NCI-H345 (cell line): ENCODE measurements at regions not wholly inside any gene's neighbourhood (a gene's known extent, or its start where the extent isn't known, plus 50 kb on each side); places are given as distances from the start of the nearest gene placed in this dataset.

Experiments used
- DNase-seq: peaks from one replicate; lab custom pipeline; 2025; lab: John Stamatoyannopoulos, UW

GRCh38 chr16:35296962-35297653, 1837.7 kb downstream of the TP53TG3F start:
- no peak for DNase-seq

GRCh38 chr16:35298460-35299243, 1839.2 kb downstream of the TP53TG3F start:
- no peak for DNase-seq

GRCh38 chr16:35302859-35303258, 1843.4 kb downstream of the TP53TG3F start:
- DNase-seq = no peak

- DNase-seq = no peak
Measured at GRCh38 chr16:35305476-35305875, 1846.1 kb downstream of the TP53TG3F start.

GRCh38 chr16:35306915-35307314, 1847.5 kb downstream of the TP53TG3F start:
- DNase-seq = no peak

- no peak for DNase-seq
Measured at GRCh38 chr16:35308674-35309073, 1849.3 kb downstream of the TP53TG3F start.

- no peak for DNase-seq
Measured at GRCh38 chr16:35310999-35311398, 1851.6 kb downstream of the TP53TG3F start.

GRCh38 chr16:35311475-35311874, 1852.1 kb downstream of the TP53TG3F start:
- DNase-seq = no peak

- DNase-seq = no peak
Measured at GRCh38 chr16:35314298-35314697, 1854.9 kb downstream of the TP53TG3F start.

- DNase-seq = no peak
Measured at GRCh38 chr16:35319536-35320192, 1860.3 kb downstream of the TP53TG3F start.

GRCh38 chr16:35325936-35326335, 1866.5 kb downstream of the TP53TG3F start:
- no peak for DNase-seq

GRCh38 chr16:35339337-35339736, 1879.9 kb downstream of the TP53TG3F start:
- DNase-seq = no peak

GRCh38 chr16:35342012-35342411, 1882.6 kb downstream of the TP53TG3F start:
- DNase-seq = no peak

- DNase-seq = no peak
Measured at GRCh38 chr16:35344012-35344762, 1884.8 kb downstream of the TP53TG3F start.

- no peak for DNase-seq
Measured at GRCh38 chr16:35352431-35352830, 1893.0 kb downstream of the TP53TG3F start.

GRCh38 chr16:35363510-35363909, 1904.1 kb downstream of the TP53TG3F start:
- no peak for DNase-seq

GRCh38 chr16:35364263-35364662, 1904.9 kb downstream of the TP53TG3F start:
- DNase-seq = no peak

- DNase-seq = no peak
Measured at GRCh38 chr16:35365675-35366074, 1906.3 kb downstream of the TP53TG3F start.

GRCh38 chr16:35370617-35371016, 1911.2 kb downstream of the TP53TG3F start:
- no peak for DNase-seq

GRCh38 chr16:35377142-35377541, 1917.7 kb downstream of the TP53TG3F start:
- DNase-seq = no peak

GRCh38 chr16:35386619-35387018, 1927.2 kb downstream of the TP53TG3F start:
- no peak for DNase-seq

- DNase-seq = peak; percentile 33
Measured at GRCh38 chr16:35391328-35391727, 1931.9 kb downstream of the TP53TG3F start.
